WTC11 (cell line): ENCODE measurements at regions not wholly inside any gene's neighbourhood (a gene's known extent, or its start where the extent isn't known, plus 50 kb on each side); places are given as distances from the start of the nearest gene placed in this dataset.
"Not testable (repeated sequence)": the region's sequence is repeated elsewhere in the genome, so short reads cannot be mapped to it uniquely, and the experiment has no call there.

ENCODE experiments used
- CREB1 ChIP-seq: sonication (generic); formaldehyde crosslinking; IDR thresholded peaks from 2 replicates; pipeline ENCODE4 v1.8.0; 2023; ENCODE audit warnings: mild to moderate bottlenecking, missing genetic modification reagents
- IRF2 ChIP-seq: sonication (generic); formaldehyde crosslinking; IDR thresholded peaks from 2 replicates; pipeline ENCODE4 v1.8.0; 2022; ENCODE audit warnings: low read depth, missing genetic modification reagents, borderline replicate concordance
- NR1H2 ChIP-seq: sonication (generic); formaldehyde crosslinking; IDR thresholded peaks from 2 replicates; pipeline ENCODE4 v1.9.0; 2021; ENCODE audit warnings: mild to moderate bottlenecking, moderate library complexity, missing genetic modification reagents
- RELA ChIP-seq: sonication (generic); formaldehyde crosslinking; IDR thresholded peaks from 2 replicates; pipeline ENCODE4 v1.8.1; 2022; ENCODE audit warnings: missing genetic modification reagents, mild to moderate bottlenecking, borderline replicate concordance
- TCF7 ChIP-seq: sonication (generic); formaldehyde crosslinking; IDR thresholded peaks from 2 replicates; pipeline ENCODE4 v1.8.0; 2022; ENCODE audit warnings: mild to moderate bottlenecking, low read depth, missing genetic modification reagents, moderate library complexity
- ZNF138 ChIP-seq: sonication (generic); formaldehyde crosslinking; conservative IDR thresholded peaks from 2 replicates; pipeline ENCODE4 v1.8.1; 2022; ENCODE audit warnings: mild to moderate bottlenecking, moderate library complexity, missing genetic modification reagents
- TF ChIP-seq, protein P1 (sequence below): fragments of 200-600 bp; IDR thresholded peaks from 2 replicates; pipeline ENCODE4 v1.8.0; 2022; ENCODE audit warnings: antibody characterized with exemption
- TF ChIP-seq, protein P2 (sequence below): sonication (generic); formaldehyde crosslinking; IDR thresholded peaks from 2 replicates; pipeline ENCODE4 v1.8.0; 2022; ENCODE audit warnings: missing genetic modification reagents
- TF ChIP-seq, protein P3 (sequence below): sonication (generic); formaldehyde crosslinking; IDR thresholded peaks from 2 replicates; pipeline ENCODE4 v1.8.0; 2022; ENCODE audit warnings: mild to moderate bottlenecking, missing genetic modification reagents
- TF ChIP-seq, protein P4 (sequence below): sonication (generic); formaldehyde crosslinking; conservative IDR thresholded peaks from 2 replicates; pipeline ENCODE4 v1.8.1; 2022; ENCODE audit warnings: mild to moderate bottlenecking, missing genetic modification reagents

DNA sequence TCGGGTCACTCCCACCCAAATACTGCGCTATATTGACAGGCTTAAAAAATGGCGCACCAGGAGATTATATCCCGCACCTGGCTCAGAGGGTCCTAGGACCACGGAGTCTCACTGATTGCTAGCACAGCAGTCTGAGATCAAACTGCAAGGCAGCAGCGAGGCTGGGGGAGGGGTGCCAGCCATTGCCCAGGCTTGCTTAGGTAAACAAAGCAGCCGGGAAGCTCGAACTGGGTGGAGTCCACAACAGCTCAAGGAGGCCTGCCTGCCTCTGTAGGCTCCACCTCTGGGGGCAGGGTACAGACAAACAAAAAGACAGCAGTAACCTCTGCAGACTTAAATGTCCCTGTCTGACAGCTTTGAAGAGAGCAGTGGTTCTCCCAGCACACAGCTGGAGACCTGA is 2277.3 kb upstream of the ACO1 start:
- TF ChIP-seq, protein P1, sequence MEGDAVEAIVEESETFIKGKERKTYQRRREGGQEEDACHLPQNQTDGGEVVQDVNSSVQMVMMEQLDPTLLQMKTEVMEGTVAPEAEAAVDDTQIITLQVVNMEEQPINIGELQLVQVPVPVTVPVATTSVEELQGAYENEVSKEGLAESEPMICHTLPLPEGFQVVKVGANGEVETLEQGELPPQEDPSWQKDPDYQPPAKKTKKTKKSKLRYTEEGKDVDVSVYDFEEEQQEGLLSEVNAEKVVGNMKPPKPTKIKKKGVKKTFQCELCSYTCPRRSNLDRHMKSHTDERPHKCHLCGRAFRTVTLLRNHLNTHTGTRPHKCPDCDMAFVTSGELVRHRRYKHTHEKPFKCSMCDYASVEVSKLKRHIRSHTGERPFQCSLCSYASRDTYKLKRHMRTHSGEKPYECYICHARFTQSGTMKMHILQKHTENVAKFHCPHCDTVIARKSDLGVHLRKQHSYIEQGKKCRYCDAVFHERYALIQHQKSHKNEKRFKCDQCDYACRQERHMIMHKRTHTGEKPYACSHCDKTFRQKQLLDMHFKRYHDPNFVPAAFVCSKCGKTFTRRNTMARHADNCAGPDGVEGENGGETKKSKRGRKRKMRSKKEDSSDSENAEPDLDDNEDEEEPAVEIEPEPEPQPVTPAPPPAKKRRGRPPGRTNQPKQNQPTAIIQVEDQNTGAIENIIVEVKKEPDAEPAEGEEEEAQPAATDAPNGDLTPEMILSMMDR = not testable (repeated sequence)
- TF ChIP-seq, protein P2, sequence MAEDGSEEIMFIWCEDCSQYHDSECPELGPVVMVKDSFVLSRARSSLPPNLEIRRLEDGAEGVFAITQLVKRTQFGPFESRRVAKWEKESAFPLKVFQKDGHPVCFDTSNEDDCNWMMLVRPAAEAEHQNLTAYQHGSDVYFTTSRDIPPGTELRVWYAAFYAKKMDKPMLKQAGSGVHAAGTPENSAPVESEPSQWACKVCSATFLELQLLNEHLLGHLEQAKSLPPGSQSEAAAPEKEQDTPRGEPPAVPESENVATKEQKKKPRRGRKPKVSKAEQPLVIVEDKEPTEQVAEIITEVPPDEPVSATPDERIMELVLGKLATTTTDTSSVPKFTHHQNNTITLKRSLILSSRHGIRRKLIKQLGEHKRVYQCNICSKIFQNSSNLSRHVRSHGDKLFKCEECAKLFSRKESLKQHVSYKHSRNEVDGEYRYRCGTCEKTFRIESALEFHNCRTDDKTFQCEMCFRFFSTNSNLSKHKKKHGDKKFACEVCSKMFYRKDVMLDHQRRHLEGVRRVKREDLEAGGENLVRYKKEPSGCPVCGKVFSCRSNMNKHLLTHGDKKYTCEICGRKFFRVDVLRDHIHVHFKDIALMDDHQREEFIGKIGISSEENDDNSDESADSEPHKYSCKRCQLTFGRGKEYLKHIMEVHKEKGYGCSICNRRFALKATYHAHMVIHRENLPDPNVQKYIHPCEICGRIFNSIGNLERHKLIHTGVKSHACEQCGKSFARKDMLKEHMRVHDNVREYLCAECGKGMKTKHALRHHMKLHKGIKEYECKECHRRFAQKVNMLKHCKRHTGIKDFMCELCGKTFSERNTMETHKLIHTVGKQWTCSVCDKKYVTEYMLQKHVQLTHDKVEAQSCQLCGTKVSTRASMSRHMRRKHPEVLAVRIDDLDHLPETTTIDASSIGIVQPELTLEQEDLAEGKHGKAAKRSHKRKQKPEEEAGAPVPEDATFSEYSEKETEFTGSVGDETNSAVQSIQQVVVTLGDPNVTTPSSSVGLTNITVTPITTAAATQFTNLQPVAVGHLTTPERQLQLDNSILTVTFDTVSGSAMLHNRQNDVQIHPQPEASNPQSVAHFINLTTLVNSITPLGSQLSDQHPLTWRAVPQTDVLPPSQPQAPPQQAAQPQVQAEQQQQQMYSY (CRISPR knock-in tag) = not testable (repeated sequence)
- TF ChIP-seq NR1H2; IRF2; TCF7 (CRISPR knock-in tag); RELA; CREB1; ZNF138: not testable (repeated sequence)
- TF ChIP-seq, protein P3, sequence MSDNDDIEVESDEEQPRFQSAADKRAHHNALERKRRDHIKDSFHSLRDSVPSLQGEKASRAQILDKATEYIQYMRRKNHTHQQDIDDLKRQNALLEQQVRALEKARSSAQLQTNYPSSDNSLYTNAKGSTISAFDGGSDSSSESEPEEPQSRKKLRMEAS (CRISPR knock-in tag) = not testable (repeated sequence)
- TF ChIP-seq, protein P4, sequence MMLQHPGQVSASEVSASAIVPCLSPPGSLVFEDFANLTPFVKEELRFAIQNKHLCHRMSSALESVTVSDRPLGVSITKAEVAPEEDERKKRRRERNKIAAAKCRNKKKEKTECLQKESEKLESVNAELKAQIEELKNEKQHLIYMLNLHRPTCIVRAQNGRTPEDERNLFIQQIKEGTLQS (CRISPR knock-in tag) = not testable (repeated sequence)
